Progenitor cell of endocrine pancreas (in vitro differentiated cells): ENCODE measurements at regions not wholly inside any gene's neighbourhood (a gene's known extent, or its start where the extent isn't known, plus 50 kb on each side); places are given as distances from the start of the nearest gene placed in this dataset.

Experiments used
- DNase-seq: peaks from one replicate; pipeline ENCODE4 v3.0.0; 2021; ENCODE audit warnings: low spot score; ENCODE audit not compliant: unreplicated experiment
- H3K27ac Mint-ChIP-seq: 2 replicates; pipeline ENCODE4 v1.8.0; 2021; ENCODE audit warnings: mild to moderate bottlenecking, moderate library complexity, mixed read lengths
- H3K27me3 Mint-ChIP-seq: 2 replicates; pipeline ENCODE4 v1.8.0; 2021; ENCODE audit warnings: mixed read lengths
- H3K36me3 Mint-ChIP-seq: 2 replicates; pipeline ENCODE4 v1.8.0; 2022; ENCODE audit warnings: mixed read lengths; ENCODE audit not compliant: insufficient read depth
- H3K4me1 Mint-ChIP-seq: 2 replicates; pipeline ENCODE4 v1.8.0; 2021; ENCODE audit warnings: low read depth, mixed read lengths
- H3K4me3 Mint-ChIP-seq: 2 replicates; pipeline ENCODE4 v1.8.0; 2021; ENCODE audit warnings: low read depth, mild to moderate bottlenecking, moderate library complexity, mixed read lengths
- H3K9me3 Mint-ChIP-seq: 2 replicates; pipeline ENCODE4 v1.8.0; 2021; ENCODE audit warnings: low read depth, mixed read lengths
- TF ChIP-seq, protein P1 (sequence below): fragments of 200-600 bp; sonication (generic); IDR thresholded peaks from one replicate; pipeline ENCODE4 v1.5.0; 2021; ENCODE audit warnings: antibody characterized with exemption, mild to moderate bottlenecking; ENCODE audit not compliant: unreplicated experiment

DNA sequence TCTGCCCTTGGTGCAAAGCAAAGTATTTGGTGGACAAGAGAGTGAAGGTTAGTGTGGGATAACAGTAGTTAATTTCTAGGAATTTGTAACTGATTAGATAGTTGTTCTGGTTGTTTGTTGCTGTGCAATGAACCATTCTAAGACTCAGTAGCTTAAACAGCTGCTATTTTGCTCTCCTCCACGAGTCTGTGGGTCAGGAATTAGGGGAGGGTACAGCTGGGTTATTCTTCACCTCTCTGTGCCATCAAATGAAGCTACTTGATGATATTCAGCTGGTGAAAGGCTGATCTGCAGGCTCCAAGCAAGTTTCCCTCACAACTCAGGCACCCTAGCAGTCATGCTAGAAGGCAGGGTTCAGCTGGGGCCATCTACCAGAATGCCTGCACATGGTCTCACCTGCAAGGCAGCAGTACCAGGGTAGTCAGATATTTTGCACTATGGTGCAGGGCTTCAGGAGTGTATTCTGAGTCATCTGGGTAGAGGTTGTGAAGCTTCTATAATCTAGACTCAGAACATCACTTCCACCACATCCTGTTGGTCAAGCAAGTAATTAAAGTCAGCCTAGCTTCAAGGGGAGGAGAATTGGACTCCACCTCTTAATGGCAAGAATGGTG is 159.5 kb upstream of the SLC28A3 start:
- DNase-seq, result no peak
- no peaks in the 10 kb centered on the region for H3K36me3 Mint-ChIP-seq
- TF ChIP-seq, protein P1, sequence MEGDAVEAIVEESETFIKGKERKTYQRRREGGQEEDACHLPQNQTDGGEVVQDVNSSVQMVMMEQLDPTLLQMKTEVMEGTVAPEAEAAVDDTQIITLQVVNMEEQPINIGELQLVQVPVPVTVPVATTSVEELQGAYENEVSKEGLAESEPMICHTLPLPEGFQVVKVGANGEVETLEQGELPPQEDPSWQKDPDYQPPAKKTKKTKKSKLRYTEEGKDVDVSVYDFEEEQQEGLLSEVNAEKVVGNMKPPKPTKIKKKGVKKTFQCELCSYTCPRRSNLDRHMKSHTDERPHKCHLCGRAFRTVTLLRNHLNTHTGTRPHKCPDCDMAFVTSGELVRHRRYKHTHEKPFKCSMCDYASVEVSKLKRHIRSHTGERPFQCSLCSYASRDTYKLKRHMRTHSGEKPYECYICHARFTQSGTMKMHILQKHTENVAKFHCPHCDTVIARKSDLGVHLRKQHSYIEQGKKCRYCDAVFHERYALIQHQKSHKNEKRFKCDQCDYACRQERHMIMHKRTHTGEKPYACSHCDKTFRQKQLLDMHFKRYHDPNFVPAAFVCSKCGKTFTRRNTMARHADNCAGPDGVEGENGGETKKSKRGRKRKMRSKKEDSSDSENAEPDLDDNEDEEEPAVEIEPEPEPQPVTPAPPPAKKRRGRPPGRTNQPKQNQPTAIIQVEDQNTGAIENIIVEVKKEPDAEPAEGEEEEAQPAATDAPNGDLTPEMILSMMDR, result no peak
- no peaks in the 10 kb centered on the region for H3K4me1 Mint-ChIP-seq
- no peaks in the 10 kb centered on the region for H3K27me3 Mint-ChIP-seq
- no peaks in the 10 kb centered on the region for H3K9me3 Mint-ChIP-seq
- no peak overlapping the region for H3K4me3 Mint-ChIP-seq
- no peak overlapping the region for H3K27ac Mint-ChIP-seq

DNA sequence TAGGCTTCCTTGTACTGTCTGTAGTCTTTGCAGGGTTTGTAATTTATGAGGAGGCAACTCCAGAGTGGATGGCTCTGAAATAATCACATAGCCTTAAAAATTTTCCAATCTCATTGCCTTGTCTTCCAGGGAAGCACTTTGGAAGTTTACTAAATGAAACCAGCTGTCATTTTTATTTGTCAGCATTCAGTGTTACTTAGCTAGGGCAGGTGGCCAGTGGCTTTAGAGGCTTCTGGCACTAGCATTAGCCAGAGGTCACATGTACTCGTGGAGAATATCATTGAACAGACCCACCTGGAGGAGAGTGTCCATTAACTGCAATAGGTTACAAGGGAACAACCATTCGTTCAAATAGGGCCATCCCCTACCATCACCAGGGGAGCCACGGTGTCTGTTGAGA is 160.3 kb upstream of the SLC28A3 start:
- Mint-ChIP-seq H3K27me3 (no peaks in the 10 kb centered on the region), H3K4me1 (no peaks in the 10 kb centered on the region), H3K9me3 (no peaks in the 10 kb centered on the region), H3K4me3 (no peak overlapping the region), H3K27ac (no peak overlapping the region), H3K36me3 (no peaks in the 10 kb centered on the region)
- TF ChIP-seq, protein P1, result no peak
- no peak for DNase-seq

DNA sequence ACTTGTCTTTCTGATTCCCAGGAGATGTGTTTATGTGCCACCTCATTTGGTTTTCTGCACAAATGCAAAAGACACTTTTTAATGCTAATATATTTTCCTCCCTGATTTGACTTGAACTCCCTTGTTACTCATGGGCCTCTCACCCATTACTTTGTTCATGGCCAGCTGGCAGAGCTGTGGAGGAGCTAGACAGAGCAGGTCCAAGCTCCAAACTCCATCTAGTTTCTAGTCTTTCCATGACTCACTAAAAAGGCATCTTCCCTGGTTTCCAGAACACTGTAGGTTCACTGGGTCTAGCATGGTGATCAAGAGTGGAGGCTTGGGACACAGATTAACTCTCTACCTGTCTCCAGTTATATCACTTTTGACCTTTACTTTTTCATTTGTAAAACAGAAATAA is 161.0 kb upstream of the SLC28A3 start:
- DNase-seq, result no peak
- TF ChIP-seq, protein P1, result no peak
- Mint-ChIP-seq H3K4me1 (no peaks in the 10 kb centered on the region), H3K4me3 (no peak overlapping the region), H3K27me3 (no peaks in the 10 kb centered on the region), H3K36me3 (peaks cover 1% of the 10 kb centered on the region), H3K9me3 (peaks cover 3% of the 10 kb centered on the region), H3K27ac (no peak overlapping the region)

DNA sequence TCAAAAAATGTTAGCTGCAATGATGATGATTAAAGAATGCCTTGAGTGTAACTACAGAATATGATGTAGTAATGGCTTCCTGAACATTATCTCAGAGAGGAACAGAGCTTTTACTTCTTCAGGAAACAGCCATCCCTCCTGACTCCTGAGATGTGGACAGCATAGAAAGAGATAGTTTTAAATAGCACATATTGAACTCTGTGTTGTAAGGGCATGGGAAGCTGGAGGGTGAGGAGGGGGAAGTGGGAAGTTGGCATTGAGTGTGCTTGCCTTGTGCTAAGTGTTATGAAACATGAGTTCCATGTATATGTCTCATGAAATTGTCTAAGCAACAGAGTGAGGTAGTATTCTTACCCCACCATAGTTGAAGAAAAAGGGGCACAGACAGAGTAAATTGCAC is 161.5 kb upstream of the SLC28A3 start:
- Mint-ChIP-seq H3K27ac (no peak overlapping the region), H3K4me1 (no peaks in the 10 kb centered on the region), H3K4me3 (no peak overlapping the region), H3K36me3 (peaks cover 1% of the 10 kb centered on the region), H3K27me3 (no peaks in the 10 kb centered on the region), H3K9me3 (peaks cover 7% of the 10 kb centered on the region)
- TF ChIP-seq, protein P1, result no peak
- DNase-seq, result no peak

DNA sequence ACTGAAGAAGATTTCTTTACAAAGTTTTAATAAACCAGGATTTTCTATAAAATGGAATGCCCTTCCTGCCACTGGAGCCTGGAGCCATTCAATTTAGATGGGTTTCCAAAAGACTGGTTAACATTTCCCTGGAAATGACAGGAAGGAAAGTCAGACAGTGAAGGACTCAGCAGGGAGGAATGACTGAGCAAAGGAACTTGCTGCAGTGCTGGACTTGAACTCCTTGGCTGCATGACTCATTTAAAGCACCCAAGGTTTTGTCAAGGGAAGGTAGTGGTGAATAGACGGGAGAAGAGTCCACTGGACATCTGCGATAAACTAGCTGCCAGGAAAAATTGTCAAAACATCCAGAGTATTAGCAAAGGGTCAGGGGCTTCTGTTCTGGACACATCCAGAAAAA is 163.8 kb upstream of the SLC28A3 start:
- Mint-ChIP-seq H3K9me3 (peaks cover 16% of the 10 kb centered on the region), H3K27me3 (no peaks in the 10 kb centered on the region), H3K4me1 (no peaks in the 10 kb centered on the region), H3K27ac (no peak overlapping the region), H3K36me3 (peaks cover 1% of the 10 kb centered on the region), H3K4me3 (no peak overlapping the region)
- DNase-seq, result no peak
- TF ChIP-seq, protein P1, result no peak
